PC-3 (cell line): ENCODE measurements at regions not wholly inside any gene's neighbourhood (a gene's known extent, or its start where the extent isn't known, plus 50 kb on each side); places are given as distances from the start of the nearest gene placed in this dataset.

ENCODE experiments used
- ATAC-seq: fragments of 200-7000 bp; cut with Tn5 transposase; 2 replicates; pipeline ENCODE4 v1.9.1; 2020; ENCODE audit warnings: mild to moderate bottlenecking, moderate library complexity
- BruUV-seq: library from RNA; stranded (reverse); fragments of 400-500 nt; replicated peaks from 2 replicates; lab custom pipeline; 2021; lab: Mats Ljungman, UMichigan
- CTCF ChIA-PET: fragments of 300-600 bp; sonication (Branson Sonifier 250); formaldehyde crosslinking; loops from one replicate; lab custom pipeline; 2022; ENCODE audit warnings: antibody characterized with exemption; lab: Charles Lee
- POLR2A ChIA-PET: fragments of 300-600 bp; sonication (Branson Sonifier 250); formaldehyde crosslinking; loops from one replicate; lab custom pipeline; 2022; ENCODE audit warnings: antibody characterized with exemption; ENCODE audit not compliant: unreplicated experiment; lab: Charles Lee
- DNase-seq: peaks from one replicate; pipeline ENCODE4 v3.0.0-alpha.2; 2015
- H2AFZ ChIP-seq: fragments of 300-600 bp; sonication (generic); 2 replicates; pipeline ENCODE4 v1.6.0; 2016; ENCODE audit warnings: antibody characterized with exemption, low read length
- H3F3A ChIP-seq: fragments of 300-600 bp; sonication (generic); one replicate; pipeline ENCODE4 v1.6.0; 2017; ENCODE audit warnings: antibody characterized with exemption, low read length, control low read depth, mild to moderate bottlenecking; ENCODE audit not compliant: unreplicated experiment
- H3K27ac ChIP-seq: fragments of 300-600 bp; sonication (generic); 2 replicates; pipeline ENCODE4 v1.5.1; 2016; ENCODE audit warnings: mild to moderate bottlenecking, low read length
- H3K27me3 ChIP-seq: fragments of 300-600 bp; sonication (generic); 2 replicates; pipeline ENCODE4 v1.6.1; 2016; ENCODE audit warnings: low read length, mixed read lengths
- H3K36me3 ChIP-seq: fragments of 300-600 bp; sonication (generic); 2 replicates; pipeline ENCODE4 v1.6.1; 2016; ENCODE audit warnings: low read depth, mixed run types, low read length, mixed read lengths
- H3K4me1 ChIP-seq: fragments of 300-600 bp; sonication (generic); 2 replicates; pipeline ENCODE4 v1.5.1; 2016; ENCODE audit warnings: low read length; ENCODE audit not compliant: insufficient read depth
- H3K4me2 ChIP-seq: fragments of 300-600 bp; sonication (generic); 2 replicates; pipeline ENCODE4 v1.6.0; 2016; ENCODE audit warnings: low read length
- H3K4me3 ChIP-seq: fragments of 300-600 bp; sonication (generic); 2 replicates; pipeline ENCODE4 v1.5.1; 2016; ENCODE audit warnings: mild to moderate bottlenecking, low read length, mixed read lengths
- H3K79me2 ChIP-seq: fragments of 300-600 bp; sonication (generic); 2 replicates; pipeline ENCODE4 v1.6.1; 2017; ENCODE audit warnings: low read length, mixed read lengths
- H3K9ac ChIP-seq: fragments of 300-600 bp; sonication (generic); 2 replicates; pipeline ENCODE4 v1.6.0; 2016; ENCODE audit warnings: mild to moderate bottlenecking, low read length
- H3K9me2 ChIP-seq: fragments of 300-600 bp; sonication (generic); replicated peaks from 2 replicates; pipeline ENCODE4 v1.6.1; 2016; ENCODE audit warnings: mixed run types, low read length, mixed read lengths
- H3K9me3 ChIP-seq: fragments of 300-600 bp; sonication (generic); 2 replicates; pipeline ENCODE4 v1.6.1; 2016; ENCODE audit warnings: low read length, mixed read lengths
- H4K20me1 ChIP-seq: fragments of 300-600 bp; sonication (generic); 2 replicates; pipeline ENCODE4 v1.6.1; 2016; ENCODE audit warnings: low read length, mixed read lengths
- EZH2 ChIP-seq: fragments of 300-600 bp; sonication (generic); IDR thresholded peaks from one replicate; pipeline ENCODE4 v1.6.1; 2017; ENCODE audit warnings: antibody characterized with exemption, mild to moderate bottlenecking, low read length; ENCODE audit not compliant: unreplicated experiment
- EZH2phosphoT487 ChIP-seq: fragments of 300-600 bp; sonication (generic); IDR thresholded peaks from 2 replicates; pipeline ENCODE4 v1.6.1; 2018; ENCODE audit warnings: mild to moderate bottlenecking, antibody characterized with exemption, low read length, borderline replicate concordance
- intact Hi-C: fragments of 100-400 bp; cut with micrococcal nuclease; formaldehyde crosslinking; loops from 2 replicates; pipeline ENCODE4 v1.9.0; 2023
- TF ChIP-seq, protein P1 (sequence below): fragments of 300-600 bp; sonication (generic); conservative IDR thresholded peaks from 2 replicates; pipeline ENCODE4 v1.5.1; 2017; ENCODE audit warnings: antibody characterized with exemption, low read depth, mild to moderate bottlenecking, low read length

DNA sequence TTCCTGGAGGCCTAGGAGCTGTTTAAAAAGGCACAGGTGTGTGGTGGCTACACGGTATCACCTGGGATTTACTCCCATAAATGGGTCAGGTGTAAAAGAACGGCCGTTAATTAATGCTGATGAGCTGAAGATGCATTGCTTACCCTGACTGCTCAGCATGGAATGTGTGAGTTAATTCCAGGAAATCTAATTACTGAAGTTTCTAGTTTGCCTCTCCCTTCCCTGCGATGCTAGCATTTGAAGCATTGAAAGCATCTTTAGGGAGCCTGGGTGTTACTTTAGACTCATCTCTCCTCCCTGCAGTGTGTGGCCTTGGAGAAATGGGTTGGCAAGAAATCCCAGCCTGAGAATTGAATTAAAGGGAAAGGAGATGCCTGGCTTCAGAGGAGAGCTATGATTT lies 415.9 kb downstream of the FUT8 start:
- Histone ChIP-seq H3F3A (no peaks in the 10 kb centered on the region), H3K36me3 (no peaks in the 10 kb centered on the region), H3K79me2 (no peaks in the 10 kb centered on the region), H2AFZ (no peak overlapping the region), H3K27me3 (peaks cover 40% of the 10 kb centered on the region), H3K4me3 (no peak overlapping the region), H3K9me2 (no peaks in the 10 kb centered on the region), H3K9me3 (no peaks in the 10 kb centered on the region), H3K4me2 (no peak overlapping the region), H3K9ac (no peak overlapping the region), H4K20me1 (no peaks in the 10 kb centered on the region), H3K27ac (no peak overlapping the region), H3K4me1 (no peaks in the 10 kb centered on the region)
- ChIA-PET CTCF (no interaction called here), POLR2A (no interaction called here)
- TF ChIP-seq EZH2phosphoT487 = no peak
- intact Hi-C loops = no loop called here
- no TSS peak for BruUV-seq
- no peak for ATAC-seq
- no peak for DNase-seq

DNA sequence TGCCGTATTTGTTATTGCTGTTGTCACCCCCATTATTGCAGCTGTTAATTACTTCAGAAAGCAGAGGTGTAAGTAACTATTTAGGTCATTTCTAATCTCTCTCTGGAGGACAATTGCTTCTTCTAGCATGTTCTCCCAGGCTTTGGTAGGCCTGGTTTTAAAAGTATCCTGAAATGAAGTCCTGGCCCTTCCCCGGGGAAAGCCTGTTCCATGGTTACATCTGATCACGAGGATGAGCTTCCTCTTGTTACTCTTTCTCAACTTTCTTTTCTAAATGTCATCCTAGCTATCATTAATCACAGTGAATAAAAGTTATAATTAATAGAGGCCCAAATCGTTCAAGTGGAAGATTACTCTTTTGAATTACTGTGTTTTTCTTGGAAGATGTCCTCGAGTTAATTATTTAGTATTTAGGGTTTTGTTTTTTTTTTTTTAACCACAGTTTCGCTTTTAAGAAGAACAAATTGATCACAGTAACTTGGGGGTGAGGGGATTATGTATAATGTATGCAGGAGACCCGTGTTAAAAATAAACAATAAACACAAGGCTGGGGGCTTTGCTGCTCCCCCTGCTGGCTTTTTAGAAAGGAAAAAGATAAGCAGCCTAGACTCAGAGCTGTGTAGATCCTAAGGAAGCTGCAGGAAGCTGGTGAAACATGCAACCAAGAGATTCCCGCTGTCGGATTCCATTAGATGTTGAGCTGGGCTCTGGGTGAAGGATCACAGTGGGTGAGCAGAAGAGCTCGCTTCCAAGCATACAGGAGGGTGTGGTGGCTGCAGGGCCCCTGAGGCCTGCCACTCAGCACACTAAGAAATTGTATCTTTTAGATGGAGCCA lies 420.1 kb downstream of the FUT8 start:
- H3F3A ChIP-seq = no peaks in the 10 kb centered on the region
- TF ChIP-seq, protein P1, sequence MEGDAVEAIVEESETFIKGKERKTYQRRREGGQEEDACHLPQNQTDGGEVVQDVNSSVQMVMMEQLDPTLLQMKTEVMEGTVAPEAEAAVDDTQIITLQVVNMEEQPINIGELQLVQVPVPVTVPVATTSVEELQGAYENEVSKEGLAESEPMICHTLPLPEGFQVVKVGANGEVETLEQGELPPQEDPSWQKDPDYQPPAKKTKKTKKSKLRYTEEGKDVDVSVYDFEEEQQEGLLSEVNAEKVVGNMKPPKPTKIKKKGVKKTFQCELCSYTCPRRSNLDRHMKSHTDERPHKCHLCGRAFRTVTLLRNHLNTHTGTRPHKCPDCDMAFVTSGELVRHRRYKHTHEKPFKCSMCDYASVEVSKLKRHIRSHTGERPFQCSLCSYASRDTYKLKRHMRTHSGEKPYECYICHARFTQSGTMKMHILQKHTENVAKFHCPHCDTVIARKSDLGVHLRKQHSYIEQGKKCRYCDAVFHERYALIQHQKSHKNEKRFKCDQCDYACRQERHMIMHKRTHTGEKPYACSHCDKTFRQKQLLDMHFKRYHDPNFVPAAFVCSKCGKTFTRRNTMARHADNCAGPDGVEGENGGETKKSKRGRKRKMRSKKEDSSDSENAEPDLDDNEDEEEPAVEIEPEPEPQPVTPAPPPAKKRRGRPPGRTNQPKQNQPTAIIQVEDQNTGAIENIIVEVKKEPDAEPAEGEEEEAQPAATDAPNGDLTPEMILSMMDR = peak; percentile 56
- no peak for TF ChIP-seq EZH2
- H3K27ac ChIP-seq = no peak overlapping the region
- BruUV-seq = no TSS peak
- H3K9ac ChIP-seq = no peak overlapping the region
- H3K79me2 ChIP-seq = no peaks in the 10 kb centered on the region
- no peak overlapping the region for H3K4me2 ChIP-seq
- H2AFZ ChIP-seq = no peak overlapping the region
- ATAC-seq (peak; percentile 56; the same call in 1 of the 2 replicates), DNase-seq (peak; percentile 24)
- ChIA-PET CTCF (interaction anchor here (0.6 to 1.4 kb wide), 5 partner anchors 8 to 421 kb away, joined by 3 to 8 read pairs (median 6); no protein-coding TSS in a partner anchor), POLR2A (no interaction called here)
- H3K36me3 ChIP-seq = no peaks in the 10 kb centered on the region
- no peak overlapping the region for H3K4me3 ChIP-seq
- peaks cover 19% of the 10 kb centered on the region for H3K27me3 ChIP-seq
- intact Hi-C loops = loop anchor here (5.0 kb wide), 1 partner anchor 620 kb away; no protein-coding TSS in a partner anchor
- no peaks in the 10 kb centered on the region for H3K4me1 ChIP-seq
- no peaks in the 10 kb centered on the region for H3K9me3 ChIP-seq
- no peaks in the 10 kb centered on the region for H3K9me2 ChIP-seq
- no peaks in the 10 kb centered on the region for H4K20me1 ChIP-seq

DNA sequence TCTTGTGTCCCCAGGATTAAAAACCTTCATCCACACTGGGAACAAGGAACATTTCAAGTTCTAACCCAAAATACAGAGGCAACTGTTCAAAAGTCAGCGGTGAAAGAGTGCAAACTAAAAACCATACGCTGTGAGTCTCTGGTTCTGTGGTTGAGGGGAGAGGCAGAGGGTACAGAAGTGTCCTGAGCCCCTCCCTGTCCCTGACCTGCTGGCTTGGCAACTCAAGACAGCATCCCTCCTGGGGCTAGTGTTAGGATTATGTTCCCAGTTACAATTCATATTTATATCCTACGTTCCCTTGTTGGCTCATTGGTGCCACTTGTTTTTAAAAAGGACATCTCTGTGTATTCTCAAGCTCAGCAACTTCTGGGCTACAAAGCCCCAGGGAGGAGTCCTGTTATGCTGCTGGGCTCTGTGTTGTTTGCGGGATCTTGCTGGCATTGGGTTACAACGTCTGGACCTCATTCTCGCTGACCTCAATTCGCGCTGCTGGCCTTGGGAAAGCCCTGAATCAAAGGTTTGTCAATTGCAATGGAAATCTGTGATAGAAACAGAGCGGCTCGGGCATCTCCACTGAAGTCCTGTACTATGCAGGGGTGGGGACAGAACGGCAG lies 420.8 kb downstream of the FUT8 start:
- Histone ChIP-seq H3K4me2 (no peak overlapping the region), H3F3A (no peaks in the 10 kb centered on the region), H3K36me3 (no peaks in the 10 kb centered on the region), H3K9me2 (no peaks in the 10 kb centered on the region), H3K9me3 (no peaks in the 10 kb centered on the region), H3K27me3 (peaks cover 12% of the 10 kb centered on the region), H2AFZ (no peak overlapping the region), H3K9ac (no peak overlapping the region), H4K20me1 (no peaks in the 10 kb centered on the region), H3K4me1 (no peaks in the 10 kb centered on the region), H3K4me3 (no peak overlapping the region), H3K27ac (no peak overlapping the region), H3K79me2 (no peaks in the 10 kb centered on the region)
- TF ChIP-seq, protein P1 = no peak
- no peak for TF ChIP-seq EZH2phosphoT487
- TF ChIP-seq EZH2 = no peak
- ATAC-seq (no peak), DNase-seq (no peak)
- CTCF ChIA-PET = interaction anchor here (0.6 to 1.4 kb wide), 5 partner anchors 9 to 422 kb away, joined by 3 to 8 read pairs (median 6); no protein-coding TSS in a partner anchor
- no TSS peak for BruUV-seq
- POLR2A ChIA-PET = no interaction called here
- intact Hi-C loops = loop anchor here (5.0 kb wide), 1 partner anchor 621 kb away; no protein-coding TSS in a partner anchor
